Cortex of kidney (tissue), 1 donor: ENCODE measurements at regions not wholly inside any gene's neighbourhood (a gene's known extent, or its start where the extent isn't known, plus 50 kb on each side); places are given as distances from the start of the nearest gene placed in this dataset.
"Not testable (repeated sequence)": the region's sequence is repeated elsewhere in the genome, so short reads cannot be mapped to it uniquely, and the experiment has no call there.

Experiments
- DNase-seq: peaks from one replicate; lab custom pipeline; 2025; lab: John Stamatoyannopoulos, UW

GRCh38 chr10:65787571-65787970, 1138.3 kb upstream of the LRRTM3 start:
- no peak for DNase-seq

GRCh38 chr10:65788271-65788670, 1137.6 kb upstream of the LRRTM3 start:
- DNase-seq = no peak

GRCh38 chr10:65791979-65792378, 1133.9 kb upstream of the LRRTM3 start:
- no peak for DNase-seq

GRCh38 chr10:65793738-65794425, 1132.0 kb upstream of the LRRTM3 start:
- no peak for DNase-seq

- DNase-seq = not testable (repeated sequence)
These were observed 1131.0 kb upstream of the LRRTM3 start for GRCh38 chr10:65794861-65795260.

- no peak for DNase-seq
These were observed 1129.4 kb upstream of the LRRTM3 start for GRCh38 chr10:65796472-65796871.

GRCh38 chr10:65798133-65798532, 1127.7 kb upstream of the LRRTM3 start:
- no peak for DNase-seq

GRCh38 chr10:65802391-65802790, 1123.4 kb upstream of the LRRTM3 start:
- no peak for DNase-seq

- no peak for DNase-seq
These were observed 1120.3 kb upstream of the LRRTM3 start for GRCh38 chr10:65805511-65805910.

- DNase-seq = no peak
These were observed 1119.8 kb upstream of the LRRTM3 start for GRCh38 chr10:65805993-65806392.

GRCh38 chr10:65808687-65809333, 1117.0 kb upstream of the LRRTM3 start:
- no peak for DNase-seq

GRCh38 chr10:65811931-65812525, 1113.8 kb upstream of the LRRTM3 start:
- no peak for DNase-seq

GRCh38 chr10:65816536-65816935, 1109.3 kb upstream of the LRRTM3 start:
- DNase-seq = no peak

GRCh38 chr10:65818990-65819389, 1106.8 kb upstream of the LRRTM3 start:
- no peak for DNase-seq

GRCh38 chr10:65827359-65827758, 1098.5 kb upstream of the LRRTM3 start:
- DNase-seq = no peak

GRCh38 chr10:65838811-65839210, 1087.0 kb upstream of the LRRTM3 start:
- no peak for DNase-seq

GRCh38 chr10:65843203-65843602, 1082.6 kb upstream of the LRRTM3 start:
- no peak for DNase-seq

GRCh38 chr10:65845916-65846315, 1079.9 kb upstream of the LRRTM3 start:
- DNase-seq = no peak

GRCh38 chr10:65846541-65846940, 1079.3 kb upstream of the LRRTM3 start:
- DNase-seq = no peak

- no peak for DNase-seq
These were observed 1078.9 kb upstream of the LRRTM3 start for GRCh38 chr10:65846949-65847348.

- DNase-seq = no peak
These were observed 1078.2 kb upstream of the LRRTM3 start for GRCh38 chr10:65847436-65848230.

GRCh38 chr10:65858841-65859240, 1067.0 kb upstream of the LRRTM3 start:
- no peak for DNase-seq

GRCh38 chr10:65861249-65861648, 1064.6 kb upstream of the LRRTM3 start:
- no peak for DNase-seq
